AG04450 (cell line): ENCODE measurements at regions not wholly inside any gene's neighbourhood (a gene's known extent, or its start where the extent isn't known, plus 50 kb on each side); places are given as distances from the start of the nearest gene placed in this dataset.

Experiments
- CTCF ChIA-PET: fragments of 300-600, 350-600 bp; formaldehyde crosslinking; extraction: SDS; loops from one replicate; lab custom pipeline; 2022; ENCODE audit warnings: antibody characterized with exemption, inconsistent platforms; lab: Charles Lee
- POLR2A ChIA-PET: fragments of 350-600 bp; formaldehyde crosslinking; extraction: SDS; loops from one replicate; lab custom pipeline; 2021; ENCODE audit warnings: antibody characterized with exemption, inconsistent platforms; lab: Yijun Ruan, JAX
- DNase-seq: peaks from one replicate; pipeline ENCODE4 v3.0.0-alpha.2; 2011; ENCODE audit warnings: low read depth, low spot score
- H3K27ac ChIP-seq: one replicate; pipeline ENCODE4 v1.5.1; 2012; ENCODE audit warnings: low read depth, low read length, control low read depth
- H3K27me3 ChIP-seq: one replicate; pipeline ENCODE4 v1.6.0; 2012; ENCODE audit warnings: low read length; ENCODE audit not compliant: control insufficient read depth, insufficient read depth
- H3K4me3 ChIP-seq: 2 replicates; pipeline ENCODE4 v1.5.1; 2011; ENCODE audit warnings: mild to moderate bottlenecking, low read depth, low read length, control low read depth
- H3K9me3 ChIP-seq: 2 replicates; pipeline ENCODE4 v1.5.1; 2012; ENCODE audit warnings: low read length; ENCODE audit not compliant: control insufficient read depth, insufficient read depth
- CTCF ChIP-seq: IDR thresholded peaks from 2 replicates; pipeline ENCODE4 v1.5.1; 2011; ENCODE audit warnings: low read depth, low read length, control low read depth, inconsistent platforms

DNA sequence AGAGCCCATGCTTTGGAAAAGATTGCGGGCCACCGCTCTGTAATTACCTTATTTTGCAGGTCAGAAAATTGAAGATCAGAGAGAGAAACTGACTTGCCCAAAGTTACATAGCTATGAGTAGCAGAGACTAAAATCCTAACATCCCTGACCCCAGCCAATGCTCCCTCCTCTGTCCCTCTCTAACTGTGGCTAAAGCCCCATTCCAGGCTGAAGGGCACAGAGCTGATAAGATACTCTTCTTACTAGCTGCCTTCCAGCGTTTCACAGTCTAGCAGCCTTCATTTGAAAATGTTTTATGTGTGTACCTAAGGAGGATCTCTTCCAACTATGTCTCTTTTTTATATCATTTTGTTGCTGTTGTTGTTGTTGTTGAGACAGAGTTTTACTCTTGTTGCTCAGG, 81.4 kb upstream of the LRATD1 start:
- no peak for TF ChIP-seq CTCF
- Histone ChIP-seq H3K27ac (no peak overlapping the region), H3K27me3 (no peaks in the 10 kb centered on the region), H3K9me3 (no peaks in the 10 kb centered on the region), H3K4me3 (no peak overlapping the region)
- ChIA-PET POLR2A (no interaction called here), CTCF (no interaction called here)
- DNase-seq = no peak

DNA sequence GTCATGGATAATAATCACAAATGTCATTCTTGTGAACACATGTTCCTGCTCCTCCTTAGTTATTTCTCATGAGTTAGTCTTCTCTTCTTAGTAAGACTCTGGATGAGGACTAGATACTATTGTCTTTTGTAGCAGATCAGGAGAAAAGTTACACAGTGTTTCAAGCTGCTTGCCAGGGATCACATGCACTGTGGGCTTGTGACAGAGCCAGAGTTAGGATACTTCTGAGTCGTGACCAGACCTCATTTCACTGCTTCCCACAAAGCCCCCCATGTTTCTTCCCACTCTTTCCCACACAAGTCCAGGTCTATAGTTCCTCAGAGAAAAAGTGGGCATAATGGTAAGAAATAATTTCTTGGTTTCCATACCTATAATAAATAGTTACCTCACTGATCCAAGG, 80.2 kb upstream of the LRATD1 start:
- DNase-seq = no peak
- CTCF ChIA-PET = interaction anchor here (0.6 kb wide), 1 partner anchor 1496 kb away, joined by 3 read pairs; no protein-coding TSS in a partner anchor
- POLR2A ChIA-PET = no interaction called here
- H3K27ac ChIP-seq = no peak overlapping the region
- TF ChIP-seq CTCF = no peak
- no peaks in the 10 kb centered on the region for H3K9me3 ChIP-seq
- no peak overlapping the region for H3K4me3 ChIP-seq
- no peaks in the 10 kb centered on the region for H3K27me3 ChIP-seq

DNA sequence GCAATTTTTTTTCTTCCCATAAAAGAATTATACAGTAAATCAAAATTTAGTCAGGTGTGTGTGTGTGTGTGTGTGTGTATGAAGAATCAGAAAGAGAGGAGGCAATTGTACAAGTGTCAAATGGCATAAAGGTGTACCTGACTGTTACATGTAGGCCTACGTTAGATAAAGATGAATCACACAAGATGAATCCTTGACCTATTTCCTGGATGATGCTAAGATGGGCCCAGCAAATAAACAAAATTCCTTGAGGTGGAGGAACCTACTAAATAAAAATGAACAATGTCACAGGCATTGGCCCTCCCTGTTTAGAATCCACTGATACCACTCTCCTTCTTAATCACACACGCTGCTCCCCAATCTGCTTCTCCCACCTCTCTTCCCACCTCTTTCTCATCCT, 79.7 kb upstream of the LRATD1 start:
- ChIA-PET CTCF (interaction anchor here (0.6 kb wide), 1 partner anchor 1496 kb away, joined by 3 read pairs; no protein-coding TSS in a partner anchor), POLR2A (no interaction called here)
- no peaks in the 10 kb centered on the region for H3K9me3 ChIP-seq
- no peak for TF ChIP-seq CTCF
- no peaks in the 10 kb centered on the region for H3K27me3 ChIP-seq
- H3K4me3 ChIP-seq = no peak overlapping the region
- no peak for DNase-seq
- H3K27ac ChIP-seq = no peak overlapping the region

GRCh38 chr2:14554849-14555545, 77.5 kb upstream of the LRATD1 start:
- POLR2A ChIA-PET = no interaction called here
- no peaks in the 10 kb centered on the region for H3K9me3 ChIP-seq
- H3K27ac ChIP-seq = no peak overlapping the region
- no peak for DNase-seq
- CTCF ChIA-PET = no interaction called here
- H3K4me3 ChIP-seq = no peak overlapping the region
- TF ChIP-seq CTCF = no peak
- H3K27me3 ChIP-seq = no peaks in the 10 kb centered on the region

GRCh38 chr2:14557111-14557510, 75.4 kb upstream of the LRATD1 start:
- no peak for DNase-seq
- TF ChIP-seq CTCF = no peak
- ChIA-PET CTCF (no interaction called here), POLR2A (no interaction called here)
- H3K9me3 ChIP-seq = no peaks in the 10 kb centered on the region
- no peak overlapping the region for H3K27ac ChIP-seq
- no peaks in the 10 kb centered on the region for H3K27me3 ChIP-seq
- no peak overlapping the region for H3K4me3 ChIP-seq
